Endothelial cell of umbilical vein (primary cell): ENCODE measurements at regions not wholly inside any gene's neighbourhood (a gene's known extent, or its start where the extent isn't known, plus 50 kb on each side); places are given as distances from the start of the nearest gene placed in this dataset.

Experiments
- BruUV-seq: library from RNA; stranded (reverse); fragments of 400-500 nt; replicated peaks from 2 replicates; lab custom pipeline; 2021; lab: Mats Ljungman, UMichigan
- CTCF ChIA-PET: fragments of 300-600, 350-600 bp; sonication (Branson Sonifier 250); formaldehyde crosslinking; loops from one replicate; lab custom pipeline; 2021; ENCODE audit warnings: antibody characterized with exemption, inconsistent platforms; lab: Charles Lee
- POLR2A ChIA-PET: fragments of 300-600, 350-600 bp; sonication (Branson Sonifier 250); formaldehyde crosslinking; loops from one replicate; lab custom pipeline; 2021; ENCODE audit warnings: antibody characterized with exemption, inconsistent platforms; lab: Charles Lee
- DNase-seq: peaks from one replicate; pipeline ENCODE4 v3.0.0-alpha.2; 2011; ENCODE audit warnings: low read depth, low spot score
- FAIRE-seq: peaks from 2 replicates; lab custom pipeline; 2011; peaks lifted over from hg19 to GRCh38; lab: Jason Lieb, UNC
- H2AFZ ChIP-seq: 2 replicates; pipeline ENCODE4 v1.6.0; 2012; ENCODE audit warnings: low read depth, low read length, control low read depth, inconsistent platforms
- H3K27ac ChIP-seq: 2 replicates; pipeline ENCODE4 v1.5.1; 2011; ENCODE audit warnings: low read depth, mild to moderate bottlenecking, control low read depth, low read length, moderate library complexity; ENCODE audit not compliant: insufficient read depth
- H3K27me3 ChIP-seq, 2 experiments: 2 replicates each; pipeline versions ENCODE4 v1.6.0 to v1.6.1; 2011; ENCODE audit warnings: low read length in 2 of 2, mixed read lengths in 1 of 2; ENCODE audit not compliant: control insufficient read depth in 2 of 2, insufficient read depth in 2 of 2
- H3K36me3 ChIP-seq, 2 experiments: 2 replicates in 1 of 2; 3 replicates in 1 of 2; pipeline ENCODE4 v1.5.1; 2011; ENCODE audit warnings: low read length in 2 of 2, mild to moderate bottlenecking in 1 of 2, moderate library complexity in 1 of 2; ENCODE audit not compliant: control insufficient read depth in 2 of 2, insufficient read depth in 2 of 2; ENCODE audit errors: extremely low read depth in 1 of 2
- H3K4me1 ChIP-seq: 3 replicates; pipeline ENCODE4 v1.5.1; 2011; ENCODE audit warnings: mild to moderate bottlenecking, low read length; ENCODE audit not compliant: control insufficient read depth, insufficient read depth; ENCODE audit errors: extremely low read depth
- H3K4me2 ChIP-seq: 2 replicates; pipeline ENCODE4 v1.6.1; 2011; ENCODE audit warnings: low read length, control low read depth, mixed read lengths; ENCODE audit not compliant: insufficient read depth
- H3K4me3 ChIP-seq, 3 experiments: fragments of 200-600 bp in 1 of 3; sonication (generic), shearing (Covaris generic) in 1 of 3; replicated peaks in 1 of 3; 2 replicates each; pipeline ENCODE4 v1.5.1; 2011 to 2016; ENCODE audit warnings: control low read depth in 3 of 3, low read length in 3 of 3, mild to moderate bottlenecking in 2 of 3, inconsistent platforms in 1 of 3, low read depth in 1 of 3, moderate library complexity in 1 of 3; ENCODE audit not compliant: insufficient read depth in 1 of 3
- H3K79me2 ChIP-seq: 2 replicates; pipeline ENCODE4 v1.6.0; 2012; ENCODE audit warnings: low read length, inconsistent platforms; ENCODE audit not compliant: control insufficient read depth, insufficient read depth
- H3K9ac ChIP-seq: replicated peaks from 2 replicates; pipeline ENCODE3; 2011; ENCODE audit warnings: low read length, control low read depth; ENCODE audit not compliant: insufficient read depth; ENCODE audit errors: extremely low read depth
- H3K9me1 ChIP-seq: replicated peaks from 3 replicates; pipeline ENCODE4 v1.6.0; 2011; ENCODE audit warnings: mild to moderate bottlenecking, low read length; ENCODE audit not compliant: control insufficient read depth, insufficient read depth; ENCODE audit errors: extremely low read depth
- H3K9me3 ChIP-seq: replicated peaks from 2 replicates; pipeline ENCODE4 v1.5.1; 2012; ENCODE audit warnings: low read length, inconsistent platforms; ENCODE audit not compliant: control insufficient read depth, insufficient read depth
- H4K20me1 ChIP-seq: replicated peaks from 2 replicates; pipeline ENCODE3; 2011; ENCODE audit warnings: mild to moderate bottlenecking, low read length; ENCODE audit not compliant: control insufficient read depth, insufficient read depth; ENCODE audit errors: extremely low read depth
- CTCF ChIP-seq, 2 donors: IDR thresholded peaks; 1 replicate in 1 of 2; 2 replicates in 1 of 2; pipeline ENCODE4 v1.5.1; 2011; ENCODE audit warnings: low read length in 2 of 2, mild to moderate bottlenecking in 2 of 2, moderate library complexity in 2 of 2, control low read depth in 1 of 2, inconsistent platforms in 1 of 2, low read depth in 1 of 2; ENCODE audit not compliant: insufficient read depth in 1 of 2; ENCODE audit errors: extremely low read depth in 1 of 2
- EZH2 ChIP-seq: IDR thresholded peaks from 2 replicates; pipeline ENCODE4 v1.6.1; 2012; ENCODE audit warnings: borderline replicate concordance, low read depth, mild to moderate bottlenecking, moderate library complexity, low read length, inconsistent platforms; ENCODE audit not compliant: severe bottlenecking
- FOS ChIP-seq: IDR thresholded peaks from 2 replicates; pipeline ENCODE4 v1.6.1; 2011; ENCODE audit warnings: mild to moderate bottlenecking, low read length, moderate library complexity, borderline replicate concordance; ENCODE audit not compliant: insufficient read depth
- GATA2 ChIP-seq: IDR thresholded peaks from 2 replicates; pipeline ENCODE4 v1.7.0; 2011; ENCODE audit warnings: low read depth, mild to moderate bottlenecking, moderate library complexity, mixed read lengths, low read length; ENCODE audit not compliant: insufficient read length, insufficient read depth
- JUN ChIP-seq: IDR thresholded peaks from 2 replicates; pipeline ENCODE4 v1.6.1; 2011; ENCODE audit warnings: borderline replicate concordance, low read depth; ENCODE audit not compliant: insufficient read length, insufficient read depth
- MAX ChIP-seq: IDR thresholded peaks from 2 replicates; pipeline ENCODE4 v1.6.1; 2011; ENCODE audit not compliant: insufficient read depth, insufficient read length
- MYC ChIP-seq: IDR thresholded peaks from one replicate; pipeline ENCODE4 v1.6.1; 2011; ENCODE audit warnings: mild to moderate bottlenecking, low read depth, low read length
- POLR2A ChIP-seq: IDR thresholded peaks from 2 replicates; pipeline ENCODE4 v1.6.1; 2012; ENCODE audit warnings: low read depth, mild to moderate bottlenecking, control low read depth, low read length
- POLR2AphosphoS5 ChIP-seq: IDR thresholded peaks from 2 replicates; pipeline ENCODE4 v1.6.1; 2012; ENCODE audit warnings: low read depth, mild to moderate bottlenecking, control low read depth, low read length, moderate library complexity; ENCODE audit not compliant: insufficient read depth
- dilution Hi-C: fragments of 300-500 bp; cut with MboI; formaldehyde crosslinking; loops from one replicate; pipeline ENCODE4 v1.15.0; 2019; ENCODE audit warnings: low sequenced_read_pairs; ENCODE audit not compliant: extremely low pct_ligation_motif_present
- intact Hi-C: fragments of 100-400 bp; cut with micrococcal nuclease; formaldehyde crosslinking; loops from one replicate; pipeline ENCODE4 v1.10.0; 2022

GRCh38 chr5:153116916-153117315, 373.6 kb upstream of the GRIA1 start:
- no peak overlapping the region for H3K4me2 ChIP-seq
- DNase-seq (no peak), FAIRE-seq (no peak)
- no peaks in the 10 kb centered on the region for H3K4me1 ChIP-seq
- H3K9me3 ChIP-seq: peaks cover 4% of the 10 kb centered on the region
- TF ChIP-seq MYC (no peak), GATA2 (no peak), FOS (no peak), CTCF (IDR thresholded peaks at IDR 0.05; ENCODE audit: extremely low read depth in 1 of 2, insufficient read depth in 1 of 2, low read depth in 1 of 2, low read length in 2 of 2) (no peak), MAX (no peak), POLR2AphosphoS5 (no peak), EZH2 (no peak), JUN (no peak), POLR2A (no peak)
- H3K4me3 ChIP-seq: no peak overlapping the region
- no peaks in the 10 kb centered on the region for H4K20me1 ChIP-seq
- no peaks in the 10 kb centered on the region for H3K36me3 ChIP-seq
- dilution Hi-C loops: no loop called here
- H3K27me3 ChIP-seq: no peaks in the 10 kb centered on the region
- no peak overlapping the region for H3K27ac ChIP-seq
- H3K9ac ChIP-seq: no peak overlapping the region
- BruUV-seq: no TSS peak
- POLR2A ChIA-PET: no interaction called here
- H2AFZ ChIP-seq: no peak overlapping the region
- intact Hi-C loops: no loop called here
- H3K79me2 ChIP-seq: no peaks in the 10 kb centered on the region
- CTCF ChIA-PET: no interaction called here
- H3K9me1 ChIP-seq: no peaks in the 10 kb centered on the region
